Suppressor macrophage treated with lipopolysaccharide for 4 hours (primary cell): ENCODE measurements at regions not wholly inside any gene's neighbourhood (a gene's known extent, or its start where the extent isn't known, plus 50 kb on each side); places are given as distances from the start of the nearest gene placed in this dataset.
A peak's percentile ranks its signal among the peaks of the same experiment; 100 is the strongest.
"Not testable (repeated sequence)": the region's sequence is repeated elsewhere in the genome, so short reads cannot be mapped to it uniquely, and the experiment has no call there.

Source experiments
- DNase-seq: peaks from one replicate; pipeline ENCODE4 v3.0.0-alpha.2; 2020

- no peak for DNase-seq
Observed at GRCh38 chr3:110971010-110971601, 100.5 kb upstream of the NECTIN3 start.

- no peak for DNase-seq
Observed at GRCh38 chr3:110973263-110973895, 98.2 kb upstream of the NECTIN3 start.

GRCh38 chr3:110974902-110975301, 96.7 kb upstream of the NECTIN3 start:
- DNase-seq = no peak

GRCh38 chr3:110984456-110985250, 87.0 kb upstream of the NECTIN3 start:
- no peak for DNase-seq

GRCh38 chr3:110989446-110989845, 82.2 kb upstream of the NECTIN3 start:
- no peak for DNase-seq

GRCh38 chr3:110995461-110996231, 76.0 kb upstream of the NECTIN3 start:
- DNase-seq = peak; percentile 23

- not testable (repeated sequence) for DNase-seq
Observed at GRCh38 chr3:110998766-110999165, 72.8 kb upstream of the NECTIN3 start.

- DNase-seq = not testable (repeated sequence)
Observed at GRCh38 chr3:111006485-111006884, 65.1 kb upstream of the NECTIN3 start.

- no peak for DNase-seq
Observed at GRCh38 chr3:111012388-111013248, 59.0 kb upstream of the NECTIN3 start.
